GM23338 (cell line): ENCODE measurements at regions not wholly inside any gene's neighbourhood (a gene's known extent, or its start where the extent isn't known, plus 50 kb on each side); places are given as distances from the start of the nearest gene placed in this dataset.

Experiments used
- CREB1 ChIP-seq: fragments of 250-450 bp; sonication (Bioruptor Pico); IDR thresholded peaks from 2 replicates; pipeline ENCODE4 v1.5.0; 2020; ENCODE audit warnings: low read depth, mild to moderate bottlenecking, moderate library complexity
- EZH2 ChIP-seq: fragments of 200-600 bp; sonication (generic); IDR thresholded peaks from one replicate; pipeline ENCODE4 v1.8.0; 2017; ENCODE audit warnings: antibody characterized with exemption, mild to moderate bottlenecking, low read depth; ENCODE audit not compliant: unreplicated experiment
- EZH2phosphoT487 ChIP-seq: fragments of 200-600 bp; sonication (generic); IDR thresholded peaks from one replicate; pipeline ENCODE4 v1.8.1; 2018; ENCODE audit warnings: antibody characterized with exemption; ENCODE audit not compliant: unreplicated experiment
- JUNB ChIP-seq: IDR thresholded peaks from one replicate; pipeline ENCODE4 v1.6.1; 2016; ENCODE audit warnings: antibody characterized with exemption; ENCODE audit not compliant: unreplicated experiment
- POLR2AphosphoS5 ChIP-seq: IDR thresholded peaks from 2 replicates; pipeline ENCODE4 v1.6.1; 2016; ENCODE audit warnings: antibody characterized with exemption, low read depth
- STAT1 ChIP-seq: IDR thresholded peaks from one replicate; pipeline ENCODE4 v1.6.1; 2016; ENCODE audit warnings: antibody characterized with exemption; ENCODE audit not compliant: unreplicated experiment
- ZNF114 ChIP-seq: fragments of 250-450 bp; sonication (Bioruptor Pico); IDR thresholded peaks from 2 replicates; pipeline ENCODE4 v1.5.0; 2020; ENCODE audit warnings: mild to moderate bottlenecking, moderate library complexity
- TF ChIP-seq, protein P1 (sequence below), 2 experiments: fragments of 200-600 bp in 1 of 2; sonication (generic) in 1 of 2; conservative IDR thresholded peaks; 2 replicates each; pipeline versions ENCODE4 v1.5.1 to v1.6.1; 2016 to 2017; ENCODE audit warnings: antibody characterized with exemption in 2 of 2, low read depth in 2 of 2, mild to moderate bottlenecking in 2 of 2, moderate library complexity in 1 of 2
- TF ChIP-seq, protein P2 (sequence below): IDR thresholded peaks from 2 replicates; pipeline ENCODE4 v1.6.1; 2016; ENCODE audit warnings: antibody characterized with exemption
- TF ChIP-seq, protein P3 (sequence below): IDR thresholded peaks from one replicate; pipeline ENCODE4 v1.6.1; 2018; ENCODE audit warnings: antibody characterized with exemption; ENCODE audit not compliant: unreplicated experiment

DNA sequence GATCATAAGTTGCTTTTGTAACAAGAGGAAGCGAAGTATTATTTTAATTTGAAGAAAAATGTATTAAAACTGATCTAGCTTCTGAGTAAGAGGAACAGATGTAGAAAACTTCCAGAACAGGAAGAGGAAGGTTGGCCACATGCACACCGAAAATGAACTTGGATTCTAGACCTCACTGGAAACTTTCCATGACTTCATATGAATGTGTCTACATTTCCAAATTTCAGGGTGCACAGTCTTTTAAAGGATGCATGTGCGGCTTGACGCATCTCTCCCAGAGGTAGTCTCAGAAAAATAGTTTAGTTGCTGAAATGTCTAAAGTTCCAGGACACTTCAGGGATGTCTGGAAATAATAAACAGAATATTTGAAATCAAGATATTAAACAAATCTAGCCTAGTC is 275.1 kb upstream of the MYOCD start:
- TF ChIP-seq, protein P1, sequence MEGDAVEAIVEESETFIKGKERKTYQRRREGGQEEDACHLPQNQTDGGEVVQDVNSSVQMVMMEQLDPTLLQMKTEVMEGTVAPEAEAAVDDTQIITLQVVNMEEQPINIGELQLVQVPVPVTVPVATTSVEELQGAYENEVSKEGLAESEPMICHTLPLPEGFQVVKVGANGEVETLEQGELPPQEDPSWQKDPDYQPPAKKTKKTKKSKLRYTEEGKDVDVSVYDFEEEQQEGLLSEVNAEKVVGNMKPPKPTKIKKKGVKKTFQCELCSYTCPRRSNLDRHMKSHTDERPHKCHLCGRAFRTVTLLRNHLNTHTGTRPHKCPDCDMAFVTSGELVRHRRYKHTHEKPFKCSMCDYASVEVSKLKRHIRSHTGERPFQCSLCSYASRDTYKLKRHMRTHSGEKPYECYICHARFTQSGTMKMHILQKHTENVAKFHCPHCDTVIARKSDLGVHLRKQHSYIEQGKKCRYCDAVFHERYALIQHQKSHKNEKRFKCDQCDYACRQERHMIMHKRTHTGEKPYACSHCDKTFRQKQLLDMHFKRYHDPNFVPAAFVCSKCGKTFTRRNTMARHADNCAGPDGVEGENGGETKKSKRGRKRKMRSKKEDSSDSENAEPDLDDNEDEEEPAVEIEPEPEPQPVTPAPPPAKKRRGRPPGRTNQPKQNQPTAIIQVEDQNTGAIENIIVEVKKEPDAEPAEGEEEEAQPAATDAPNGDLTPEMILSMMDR (conservative IDR thresholded peaks at IDR 0.05; ENCODE audit: low read depth in 2 of 2) = no peak
- TF ChIP-seq POLR2AphosphoS5 (no peak), EZH2 (no peak), ZNF114 (CRISPR knock-in tag) (no peak), CREB1 (CRISPR knock-in tag) (no peak), STAT1 (no peak), EZH2phosphoT487 (no peak), JUNB (no peak)
- TF ChIP-seq, protein P2, sequence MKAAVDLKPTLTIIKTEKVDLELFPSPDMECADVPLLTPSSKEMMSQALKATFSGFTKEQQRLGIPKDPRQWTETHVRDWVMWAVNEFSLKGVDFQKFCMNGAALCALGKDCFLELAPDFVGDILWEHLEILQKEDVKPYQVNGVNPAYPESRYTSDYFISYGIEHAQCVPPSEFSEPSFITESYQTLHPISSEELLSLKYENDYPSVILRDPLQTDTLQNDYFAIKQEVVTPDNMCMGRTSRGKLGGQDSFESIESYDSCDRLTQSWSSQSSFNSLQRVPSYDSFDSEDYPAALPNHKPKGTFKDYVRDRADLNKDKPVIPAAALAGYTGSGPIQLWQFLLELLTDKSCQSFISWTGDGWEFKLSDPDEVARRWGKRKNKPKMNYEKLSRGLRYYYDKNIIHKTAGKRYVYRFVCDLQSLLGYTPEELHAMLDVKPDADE = no peak
- TF ChIP-seq, protein P3, sequence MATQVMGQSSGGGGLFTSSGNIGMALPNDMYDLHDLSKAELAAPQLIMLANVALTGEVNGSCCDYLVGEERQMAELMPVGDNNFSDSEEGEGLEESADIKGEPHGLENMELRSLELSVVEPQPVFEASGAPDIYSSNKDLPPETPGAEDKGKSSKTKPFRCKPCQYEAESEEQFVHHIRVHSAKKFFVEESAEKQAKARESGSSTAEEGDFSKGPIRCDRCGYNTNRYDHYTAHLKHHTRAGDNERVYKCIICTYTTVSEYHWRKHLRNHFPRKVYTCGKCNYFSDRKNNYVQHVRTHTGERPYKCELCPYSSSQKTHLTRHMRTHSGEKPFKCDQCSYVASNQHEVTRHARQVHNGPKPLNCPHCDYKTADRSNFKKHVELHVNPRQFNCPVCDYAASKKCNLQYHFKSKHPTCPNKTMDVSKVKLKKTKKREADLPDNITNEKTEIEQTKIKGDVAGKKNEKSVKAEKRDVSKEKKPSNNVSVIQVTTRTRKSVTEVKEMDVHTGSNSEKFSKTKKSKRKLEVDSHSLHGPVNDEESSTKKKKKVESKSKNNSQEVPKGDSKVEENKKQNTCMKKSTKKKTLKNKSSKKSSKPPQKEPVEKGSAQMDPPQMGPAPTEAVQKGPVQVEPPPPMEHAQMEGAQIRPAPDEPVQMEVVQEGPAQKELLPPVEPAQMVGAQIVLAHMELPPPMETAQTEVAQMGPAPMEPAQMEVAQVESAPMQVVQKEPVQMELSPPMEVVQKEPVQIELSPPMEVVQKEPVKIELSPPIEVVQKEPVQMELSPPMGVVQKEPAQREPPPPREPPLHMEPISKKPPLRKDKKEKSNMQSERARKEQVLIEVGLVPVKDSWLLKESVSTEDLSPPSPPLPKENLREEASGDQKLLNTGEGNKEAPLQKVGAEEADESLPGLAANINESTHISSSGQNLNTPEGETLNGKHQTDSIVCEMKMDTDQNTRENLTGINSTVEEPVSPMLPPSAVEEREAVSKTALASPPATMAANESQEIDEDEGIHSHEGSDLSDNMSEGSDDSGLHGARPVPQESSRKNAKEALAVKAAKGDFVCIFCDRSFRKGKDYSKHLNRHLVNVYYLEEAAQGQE = no peak
